Sigmoid colon (tissue), 4 donors: ENCODE measurements at regions not wholly inside any gene's neighbourhood (a gene's known extent, or its start where the extent isn't known, plus 50 kb on each side); places are given as distances from the start of the nearest gene placed in this dataset.
A peak's percentile ranks its signal among the peaks of the same experiment; 100 is the strongest.

Experiments used
- EP300 ChIP-seq, 4 donors: sonication (generic); formaldehyde crosslinking; IDR thresholded peaks; one replicate each; pipeline ENCODE4 v1.6.1; 2017; ENCODE audit warnings: antibody characterized with exemption in 4 of 4
- TF ChIP-seq, protein P1 (sequence below), 4 experiments: fragments of 450-650 bp in 3 of 4; fragments of 200-600 bp in 1 of 4; IDR thresholded peaks; one replicate each; pipeline ENCODE4 v1.5.1; 2016 to 2019; ENCODE audit warnings: antibody characterized with exemption in 4 of 4, mild to moderate bottlenecking in 3 of 4, moderate library complexity in 2 of 4

- TF ChIP-seq, protein P1, sequence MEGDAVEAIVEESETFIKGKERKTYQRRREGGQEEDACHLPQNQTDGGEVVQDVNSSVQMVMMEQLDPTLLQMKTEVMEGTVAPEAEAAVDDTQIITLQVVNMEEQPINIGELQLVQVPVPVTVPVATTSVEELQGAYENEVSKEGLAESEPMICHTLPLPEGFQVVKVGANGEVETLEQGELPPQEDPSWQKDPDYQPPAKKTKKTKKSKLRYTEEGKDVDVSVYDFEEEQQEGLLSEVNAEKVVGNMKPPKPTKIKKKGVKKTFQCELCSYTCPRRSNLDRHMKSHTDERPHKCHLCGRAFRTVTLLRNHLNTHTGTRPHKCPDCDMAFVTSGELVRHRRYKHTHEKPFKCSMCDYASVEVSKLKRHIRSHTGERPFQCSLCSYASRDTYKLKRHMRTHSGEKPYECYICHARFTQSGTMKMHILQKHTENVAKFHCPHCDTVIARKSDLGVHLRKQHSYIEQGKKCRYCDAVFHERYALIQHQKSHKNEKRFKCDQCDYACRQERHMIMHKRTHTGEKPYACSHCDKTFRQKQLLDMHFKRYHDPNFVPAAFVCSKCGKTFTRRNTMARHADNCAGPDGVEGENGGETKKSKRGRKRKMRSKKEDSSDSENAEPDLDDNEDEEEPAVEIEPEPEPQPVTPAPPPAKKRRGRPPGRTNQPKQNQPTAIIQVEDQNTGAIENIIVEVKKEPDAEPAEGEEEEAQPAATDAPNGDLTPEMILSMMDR (IDR thresholded peaks at IDR 0.05): peak in 3 of 4 experiments; percentile 39 to 47 (median 43)
- TF ChIP-seq EP300 (IDR thresholded peaks at IDR 0.05): no peak
These were observed 164.4 kb upstream of the ZBED5 start for GRCh38 chr11:11022125-11022730.
